ENCODE measurements at regions not wholly inside any gene's neighbourhood (a gene's known extent, or its start where the extent isn't known, plus 50 kb on each side); places are given as distances from the start of the nearest gene placed in this dataset.

DNA sequence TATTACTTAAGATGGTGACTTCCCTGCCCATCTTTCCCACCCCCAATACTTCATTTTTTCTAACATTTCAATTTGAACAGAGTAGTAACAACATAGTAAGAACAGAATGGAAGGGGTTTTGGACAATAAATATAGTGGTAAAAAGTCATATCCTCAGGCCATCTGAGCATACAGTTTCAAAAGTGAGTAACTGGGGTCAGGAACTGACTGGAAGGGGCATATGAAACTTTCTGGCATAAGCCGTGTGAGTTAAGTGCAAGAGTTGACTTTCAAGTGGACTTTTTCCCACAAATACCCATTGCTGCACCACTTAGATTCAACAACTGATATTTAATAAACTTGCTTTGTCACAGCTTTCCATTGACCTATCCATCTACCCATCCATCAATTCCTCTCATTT, 153.5 kb upstream of the IL12A start:
- no peak for DNase-seq

DNA sequence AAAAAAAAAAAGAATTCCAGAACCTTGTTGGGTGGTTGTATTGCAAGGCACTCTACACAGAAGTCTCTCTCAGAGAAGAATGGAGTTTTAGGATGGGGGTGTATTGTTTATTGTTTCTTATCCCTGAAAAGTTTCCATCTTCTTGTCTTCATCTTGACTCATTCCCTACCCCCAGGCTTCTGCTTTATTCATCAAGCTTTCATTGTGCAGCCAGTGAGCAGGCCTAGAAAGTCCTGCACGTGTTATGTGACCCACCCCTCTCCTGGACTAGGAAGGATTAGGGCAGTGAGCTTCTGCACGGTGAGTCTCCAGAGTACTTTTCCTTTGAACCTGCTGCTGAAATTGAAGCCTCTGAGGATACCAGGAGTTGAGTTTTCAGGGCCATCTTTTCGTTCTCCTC, 150.9 kb upstream of the IL12A start:
- no peak for DNase-seq

DNA sequence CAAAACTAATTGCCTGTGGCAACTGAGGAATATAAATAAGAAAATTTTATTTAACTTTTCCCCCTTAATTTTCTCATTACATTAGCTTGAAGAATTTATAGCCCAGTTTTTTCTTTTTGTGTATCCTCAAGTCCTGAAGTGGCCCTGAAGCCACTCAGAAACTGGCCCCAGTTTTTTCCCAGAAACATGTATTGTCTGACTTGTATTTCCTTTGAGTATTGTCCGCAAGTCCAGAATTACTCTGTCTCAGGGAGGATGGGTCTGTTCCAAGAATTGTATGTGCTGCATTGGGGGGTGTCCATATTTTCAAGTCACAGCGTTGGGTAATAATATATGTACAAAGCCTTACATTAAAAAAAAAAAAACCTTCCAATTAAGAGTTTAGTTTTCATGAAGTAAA, 149.7 kb upstream of the IL12A start:
- no peak for DNase-seq

DNA sequence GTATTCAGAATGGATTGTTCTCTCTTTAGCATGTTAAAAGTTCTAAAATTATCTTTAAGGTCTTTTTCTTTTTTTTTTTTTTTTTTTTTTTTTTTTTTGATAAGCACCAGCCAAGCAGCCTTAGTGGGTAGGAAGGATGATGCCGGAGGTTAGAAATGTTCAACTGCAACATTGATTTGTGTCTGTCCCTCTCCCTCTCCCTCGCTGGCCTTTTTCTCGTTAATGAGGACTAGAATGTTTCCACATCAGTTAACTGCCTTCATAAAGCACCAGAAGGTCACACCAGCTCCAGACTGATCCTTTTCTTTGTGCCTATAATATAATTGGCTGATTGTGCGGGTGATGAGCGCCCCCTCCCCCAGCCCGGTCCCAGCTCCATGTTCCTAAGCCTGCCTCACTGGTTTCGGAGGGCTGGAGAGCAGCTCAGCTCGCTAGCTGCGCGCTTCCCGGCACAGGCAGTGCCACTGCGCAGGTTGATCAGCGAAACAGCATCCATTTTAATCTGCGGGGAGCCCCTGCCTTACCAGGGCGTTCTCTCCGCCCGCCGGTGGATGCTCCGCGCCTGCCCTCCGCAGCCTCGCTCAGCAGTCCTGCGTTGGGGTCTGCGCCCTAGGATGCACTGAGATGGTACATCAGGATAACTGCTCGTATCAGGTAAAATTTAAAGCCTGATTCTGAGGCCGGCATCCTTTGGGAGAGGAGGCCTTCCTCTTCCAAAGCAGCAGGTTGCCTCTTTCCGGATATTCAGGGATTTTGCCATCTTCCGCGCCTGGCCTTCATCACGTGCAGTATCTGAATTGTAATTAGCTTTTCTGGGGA, 148.9 kb upstream of the IL12A start, which contains the start of gene SCHIP1:
Gene SCHIP1 (plus strand): TSS at position 301 of the 819 bp plus-strand sequence.
- no peak for DNase-seq

DNA sequence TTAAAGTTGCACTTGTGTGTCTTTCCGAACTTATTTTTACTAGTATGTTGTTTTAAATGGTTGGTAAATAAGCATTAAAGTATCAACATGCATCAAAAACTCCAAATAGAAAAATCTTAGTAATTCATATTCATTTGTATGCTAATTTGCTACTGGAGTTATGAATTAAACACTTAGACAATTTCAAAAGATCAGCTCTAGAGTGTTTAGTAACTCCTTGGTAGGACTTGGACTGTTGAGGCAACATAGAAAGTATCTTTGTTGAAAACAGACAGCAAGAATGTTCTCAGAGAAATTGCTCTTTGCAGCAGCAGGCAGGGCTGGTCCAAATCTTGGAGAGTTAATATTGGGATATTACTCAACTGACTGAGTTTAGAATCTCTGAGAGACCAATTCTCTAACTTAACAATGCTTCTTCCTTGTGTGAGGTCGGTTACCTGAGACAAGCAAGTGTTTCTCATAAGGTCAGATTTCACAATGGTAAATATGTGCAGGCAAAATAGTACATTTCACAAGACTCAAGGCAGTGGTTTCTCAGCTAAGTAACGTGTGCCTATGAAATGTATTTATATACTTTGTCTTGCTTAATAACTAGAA, 147.8 kb upstream of the IL12A start:
- no peak for DNase-seq

DNA sequence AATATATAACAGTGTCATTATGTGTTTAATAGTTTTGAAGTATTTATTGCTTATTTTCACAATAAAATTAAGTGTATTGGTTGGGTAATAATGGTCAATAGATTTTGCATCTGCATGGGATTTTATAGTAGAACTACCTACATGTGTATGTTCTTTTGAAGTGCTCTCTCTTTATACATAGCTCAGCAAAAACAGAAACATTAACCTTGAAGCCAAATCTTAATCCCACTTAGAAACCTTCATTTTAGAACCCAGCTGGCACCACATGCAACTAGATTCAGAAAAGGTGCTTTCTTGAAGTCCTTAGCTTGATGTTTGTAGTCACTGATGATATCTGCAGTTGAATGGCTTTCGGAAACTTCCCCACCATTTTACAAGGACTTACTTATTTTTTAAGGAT, 146.9 kb upstream of the IL12A start:
- no peak for DNase-seq

DNA sequence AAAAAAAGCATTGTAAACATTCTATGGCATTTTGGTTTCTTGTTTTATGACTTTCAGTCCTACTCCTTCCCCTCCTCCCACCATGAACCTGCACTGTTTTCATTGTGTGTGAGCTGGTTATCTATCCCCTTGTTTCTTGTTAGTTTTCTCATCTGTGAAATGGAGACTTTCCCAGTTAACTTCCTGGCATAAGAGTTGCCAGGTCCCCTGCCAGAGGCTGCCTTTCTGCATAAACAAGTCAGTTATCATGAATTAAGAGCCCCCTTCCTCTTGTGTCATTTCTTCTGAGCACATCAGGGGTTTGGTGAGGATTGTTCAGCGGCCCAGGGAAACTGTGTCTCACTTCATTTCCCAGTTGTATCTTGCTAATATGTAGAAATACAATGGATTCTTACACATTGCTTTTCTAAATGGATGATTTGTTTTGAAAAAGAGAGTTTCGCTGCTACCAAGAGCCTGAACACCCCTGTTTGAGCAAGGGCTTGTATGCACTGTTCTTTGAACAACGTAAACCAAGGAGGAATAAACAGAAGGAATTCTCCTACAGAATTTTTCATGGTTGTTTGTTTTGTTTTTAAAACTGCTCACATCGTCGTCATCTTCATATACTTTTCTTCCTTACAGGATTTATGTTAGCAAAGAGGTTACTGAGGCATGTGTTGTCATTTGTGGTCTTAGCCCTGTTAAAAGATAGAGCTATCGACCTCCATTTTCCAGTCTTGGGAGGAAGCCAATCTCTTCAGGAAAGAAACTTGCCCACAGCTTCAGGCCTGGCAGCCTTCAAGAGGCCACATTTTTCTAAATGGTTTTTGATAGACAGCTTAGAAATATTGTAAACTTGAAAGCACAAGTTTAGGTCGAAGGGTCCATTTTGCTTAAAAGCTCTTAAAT, 144.6 kb upstream of the IL12A start:
- no peak for DNase-seq

DNA sequence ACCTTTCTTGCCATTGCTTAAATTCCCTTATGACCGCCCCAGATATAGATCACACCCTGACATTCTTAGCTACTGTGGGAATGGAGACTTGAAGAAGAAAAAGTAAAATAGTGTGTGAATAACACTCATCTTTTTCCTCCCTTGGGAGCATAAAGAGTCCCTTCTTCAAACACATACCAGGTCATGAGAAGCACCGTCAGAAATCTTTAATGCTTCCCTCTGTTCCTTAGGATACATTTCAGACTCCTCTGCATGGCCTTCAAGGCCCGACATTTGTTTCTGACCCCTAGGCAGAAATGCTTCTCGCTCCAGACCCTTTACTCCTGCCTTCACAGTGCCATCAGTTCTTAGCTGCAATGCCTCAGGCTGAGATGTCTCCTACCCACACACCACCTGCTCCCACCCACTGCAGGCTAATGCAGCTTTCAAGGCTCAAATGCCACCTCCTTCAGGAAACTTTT, 143.8 kb upstream of the IL12A start:
- DNase-seq: no peak

DNA sequence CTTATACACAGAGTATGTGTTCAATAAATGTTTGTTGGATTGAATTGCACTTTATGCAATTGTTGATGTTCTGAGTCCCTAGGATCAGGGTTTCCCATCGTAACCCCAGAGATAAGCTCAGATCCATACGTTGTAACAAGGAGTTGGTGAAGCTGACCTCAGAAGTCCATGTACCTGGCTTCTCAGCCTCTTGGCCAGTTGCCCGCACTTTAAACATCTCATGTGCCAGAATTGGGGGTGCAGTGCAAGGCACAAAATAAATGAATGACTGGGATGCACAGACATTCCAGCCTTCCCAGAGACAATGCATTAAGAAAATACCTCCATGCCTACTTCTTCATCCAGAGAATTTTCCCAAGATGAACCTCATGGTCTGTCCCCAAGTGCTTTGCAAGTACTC, 142.9 kb upstream of the IL12A start:
- DNase-seq: no peak

DNA sequence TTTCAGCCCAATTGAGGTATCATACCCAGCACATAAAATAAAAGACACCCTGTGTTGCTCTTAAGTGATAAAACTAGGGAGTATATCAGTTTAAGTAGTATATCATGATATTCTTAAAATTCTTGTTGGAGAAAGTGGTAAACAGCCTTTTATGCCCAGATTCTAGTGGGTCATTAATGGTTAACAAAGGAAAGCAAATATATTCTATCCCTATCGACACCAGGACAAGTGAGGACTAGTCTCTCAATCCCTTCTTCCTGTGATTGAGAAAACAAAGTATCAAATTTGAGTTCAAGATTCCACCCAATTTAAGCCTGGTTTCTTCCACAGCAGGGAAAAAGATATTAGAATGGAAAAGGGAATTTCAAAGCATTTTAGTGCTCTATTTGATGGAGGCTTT, 142.4 kb upstream of the IL12A start:
- DNase-seq: no peak

DNA sequence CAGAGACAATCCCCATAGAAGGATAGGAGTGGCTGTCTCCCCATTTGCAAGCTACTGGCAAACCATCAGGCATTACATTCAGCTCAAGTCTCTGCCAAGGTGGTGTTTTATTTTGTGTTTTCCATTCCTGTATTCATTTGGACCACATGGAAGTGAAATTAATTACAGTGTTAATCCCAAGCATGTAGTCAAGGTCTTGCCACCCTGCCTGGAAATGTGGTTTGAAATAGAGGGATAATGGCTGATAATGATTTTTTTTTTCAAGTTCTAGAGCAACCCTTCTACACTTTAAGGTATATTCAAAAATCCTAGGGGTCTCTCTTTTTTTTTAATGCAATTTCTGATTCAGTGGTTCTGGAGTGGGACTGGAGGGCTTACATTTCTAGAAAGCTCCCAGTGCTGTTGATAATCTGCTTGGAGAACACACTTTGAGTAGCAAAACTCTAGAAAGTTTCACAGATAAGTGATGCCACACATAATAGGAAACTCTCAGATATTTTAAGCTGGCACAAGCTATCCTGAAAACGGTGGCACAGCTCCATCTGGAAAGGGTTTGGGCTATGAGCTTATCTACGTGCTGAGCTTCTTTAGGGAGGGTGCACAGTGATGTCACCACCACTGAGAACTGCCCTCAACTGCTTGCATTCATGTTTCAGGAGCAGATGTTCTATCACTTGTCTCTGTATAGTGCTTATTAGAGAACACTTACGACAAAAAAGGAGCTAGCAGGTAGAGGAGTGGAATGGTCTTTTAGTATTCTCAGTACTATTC, 140.1 kb upstream of the IL12A start:
- DNase-seq: no peak

DNA sequence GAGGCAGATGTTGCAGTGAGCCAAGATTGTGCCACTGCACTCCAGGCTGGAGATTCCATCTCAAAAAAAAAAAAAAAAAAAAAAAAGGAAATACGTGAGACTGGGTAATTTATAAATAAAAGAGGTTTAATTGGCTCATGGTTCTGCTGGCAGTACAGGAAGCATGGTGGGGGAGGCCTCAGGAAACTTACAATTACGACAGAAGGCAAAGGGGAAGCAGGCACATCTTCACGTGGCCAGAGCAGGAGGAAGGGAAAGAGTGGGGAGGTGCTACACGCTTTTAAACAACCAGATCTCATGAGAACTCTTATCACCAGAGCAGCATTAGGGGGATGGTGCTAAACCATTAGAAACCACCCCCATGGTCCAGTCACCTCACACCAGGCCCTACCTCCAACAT, 138.2 kb upstream of the IL12A start:
- no peak for DNase-seq

DNA sequence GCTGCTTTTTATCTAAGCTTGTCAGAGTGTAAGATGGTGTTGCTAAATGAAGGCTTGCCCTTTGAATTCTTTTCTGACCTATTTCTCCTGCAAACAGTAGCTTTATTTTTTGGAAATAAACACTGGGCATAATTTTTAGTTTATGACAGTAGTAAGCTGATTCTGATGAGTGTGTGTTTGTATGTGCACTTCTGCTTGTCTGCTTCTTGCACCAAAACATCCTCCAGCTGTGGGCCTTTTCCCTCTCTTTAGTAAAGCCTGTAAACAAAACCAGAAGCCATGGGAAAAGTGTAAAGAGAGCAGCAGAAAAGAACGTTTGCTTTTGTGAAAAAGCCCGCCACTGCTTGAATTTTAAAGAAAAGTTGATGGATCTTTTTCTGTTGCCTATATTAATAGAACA, 136.4 kb upstream of the IL12A start:
- DNase-seq: no peak

DNA sequence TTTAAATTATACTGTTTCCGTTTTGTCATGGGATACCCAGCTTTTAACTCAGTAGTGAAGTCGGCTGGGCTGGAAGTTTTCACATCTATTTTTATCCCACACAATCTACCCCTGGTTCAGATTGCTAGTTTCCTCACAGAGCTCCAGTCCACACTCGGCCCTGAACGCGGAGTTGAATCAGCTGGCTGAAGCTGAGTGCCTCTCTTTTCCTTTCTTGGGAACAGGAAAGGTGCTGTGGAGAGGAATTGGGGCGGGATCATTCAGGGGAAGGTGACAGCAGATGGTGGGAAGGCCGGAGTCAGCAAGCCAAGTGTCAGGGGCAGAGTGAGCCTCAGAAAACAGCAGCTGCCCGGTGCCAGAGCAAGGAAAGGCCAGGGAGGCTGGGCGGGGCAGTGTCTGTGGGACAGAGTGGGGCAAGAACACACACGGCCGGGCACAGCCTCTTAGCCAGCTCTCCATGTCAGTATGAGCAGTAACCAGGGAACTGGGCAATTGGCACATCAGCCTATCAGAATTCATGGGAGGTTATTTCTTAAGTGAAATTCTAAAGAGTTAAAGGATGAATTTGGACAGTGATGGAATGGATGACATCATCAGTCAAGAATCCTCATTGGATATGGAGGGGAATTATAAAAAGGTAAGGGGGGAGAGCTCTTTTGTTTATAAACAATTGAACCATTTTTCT, 135.7 kb upstream of the IL12A start:
- DNase-seq: no peak

DNA sequence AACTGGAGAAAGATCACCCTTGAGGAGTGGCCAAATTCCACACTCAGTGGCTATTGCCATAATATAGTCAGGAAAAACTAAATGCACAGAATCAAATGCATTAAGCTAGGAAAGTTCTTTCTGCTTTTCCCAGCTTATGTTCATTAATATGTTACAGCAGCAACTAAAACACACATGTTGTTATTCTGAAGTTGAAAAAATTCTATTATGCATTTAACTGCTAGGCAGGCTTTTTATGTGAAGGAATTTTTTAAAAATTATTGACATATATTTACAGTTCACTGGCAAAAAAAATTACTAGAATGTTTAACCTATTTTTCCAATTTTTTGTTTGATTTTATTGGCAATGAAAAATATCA, 135.2 kb upstream of the IL12A start:
- DNase-seq: no peak

DNA sequence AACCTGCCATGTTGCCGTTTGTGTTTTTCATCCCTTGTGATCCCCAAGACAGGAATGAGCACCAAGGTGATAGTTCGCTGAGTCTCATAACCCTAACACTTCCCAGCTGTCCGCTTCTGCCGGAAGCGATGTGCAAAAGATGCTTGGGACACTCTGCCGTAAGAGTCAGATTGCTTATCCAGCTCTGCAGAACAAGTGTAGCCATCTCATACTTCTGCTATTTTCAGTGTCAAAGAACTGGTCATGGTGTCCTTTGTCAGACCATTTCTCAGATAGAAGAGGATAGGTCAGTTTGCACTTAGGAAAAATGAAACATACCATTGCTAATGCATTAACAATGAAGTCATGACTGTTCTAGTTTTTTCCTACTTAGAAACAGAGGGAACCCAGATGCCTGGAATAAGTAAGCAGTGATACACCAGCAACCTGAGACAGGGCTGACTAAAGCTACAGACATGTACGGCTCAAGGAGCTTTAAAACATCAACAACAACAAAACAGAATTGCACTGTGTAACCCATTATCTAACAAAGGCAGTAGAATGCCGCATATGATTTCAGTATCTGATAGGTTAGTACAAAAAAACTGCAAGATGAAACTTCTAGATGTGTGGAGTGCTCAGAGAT, 134.0 kb upstream of the IL12A start:
- DNase-seq: no peak

DNA sequence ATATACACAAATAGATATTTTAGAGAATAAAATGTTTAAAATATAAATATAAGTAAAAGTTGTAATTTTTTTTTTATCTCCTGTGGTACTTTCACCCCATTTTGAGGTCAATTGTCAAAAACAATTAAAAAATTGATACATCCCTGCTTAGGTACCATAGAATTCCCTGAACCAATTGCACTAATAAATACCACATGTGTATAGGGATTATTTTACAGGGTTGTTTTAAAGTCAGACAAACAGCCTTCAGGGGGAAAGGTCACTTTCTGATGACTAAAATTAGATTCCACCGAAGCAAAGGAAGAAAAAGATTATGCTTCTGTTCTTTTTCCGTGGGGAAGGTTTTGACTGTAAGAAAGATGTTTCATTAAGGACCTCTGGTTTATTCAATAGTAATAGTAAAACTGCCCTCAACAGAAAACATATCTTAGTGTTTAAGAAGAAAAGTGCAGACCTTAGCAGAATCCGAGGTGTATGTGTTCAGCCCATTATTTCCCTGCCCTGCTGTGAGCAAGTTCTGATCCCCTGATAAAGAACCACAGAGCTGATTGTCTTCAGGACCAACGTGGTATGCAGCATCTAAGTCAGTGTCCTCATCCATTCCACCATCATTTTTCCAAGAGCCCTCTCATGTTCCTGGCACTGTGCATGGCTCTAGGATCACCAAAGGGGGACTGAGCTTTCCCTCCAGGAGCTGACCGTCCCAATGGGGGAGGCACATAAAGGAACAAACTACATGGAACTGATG, 132.9 kb upstream of the IL12A start:
- no peak for DNase-seq

DNA sequence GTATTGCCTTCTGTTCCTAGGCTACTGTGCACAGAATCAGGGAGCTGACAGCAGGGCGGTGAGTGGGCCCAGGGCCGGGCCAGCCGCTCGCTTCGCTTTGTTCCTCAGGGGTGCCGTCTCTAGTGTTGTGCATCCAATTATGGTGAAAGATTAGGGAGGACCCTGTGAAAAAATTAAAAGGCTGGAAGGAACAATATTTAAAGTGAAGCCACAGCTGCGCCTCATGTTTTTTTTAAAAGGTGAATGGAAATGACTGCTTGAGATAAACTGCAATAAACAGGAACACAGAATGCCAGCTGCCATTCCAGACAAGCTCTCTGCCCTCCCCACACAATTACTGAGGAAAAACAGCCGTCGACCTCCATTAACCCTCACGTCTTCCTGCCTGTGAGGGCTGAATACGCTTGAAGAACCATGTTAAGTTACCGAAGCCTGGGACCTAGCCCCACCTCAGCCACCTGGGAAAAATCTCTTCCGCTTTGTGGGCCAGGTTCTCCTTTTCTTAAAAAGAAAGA, 132.0 kb upstream of the IL12A start:
- no peak for DNase-seq

DNA sequence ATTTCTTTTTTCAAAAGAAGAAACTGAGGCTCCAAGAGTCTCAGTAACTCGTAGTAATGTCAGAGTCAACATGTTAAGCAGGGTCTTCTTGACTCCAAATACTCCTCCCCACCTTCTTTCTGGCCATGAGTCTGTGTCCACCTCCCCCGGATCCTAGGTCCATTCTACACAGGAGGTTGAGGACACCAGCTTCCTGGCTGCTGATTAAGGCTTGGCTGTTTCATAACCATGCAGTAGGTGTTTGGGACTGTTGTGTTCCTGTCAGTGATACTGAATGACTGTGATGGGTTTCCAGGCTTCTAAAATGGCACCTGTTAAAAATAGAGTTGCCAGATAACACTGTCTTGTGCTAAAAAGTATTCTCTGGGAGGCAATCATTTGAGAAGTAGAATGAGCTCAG, 130.8 kb upstream of the IL12A start:
- DNase-seq: no peak

DNA sequence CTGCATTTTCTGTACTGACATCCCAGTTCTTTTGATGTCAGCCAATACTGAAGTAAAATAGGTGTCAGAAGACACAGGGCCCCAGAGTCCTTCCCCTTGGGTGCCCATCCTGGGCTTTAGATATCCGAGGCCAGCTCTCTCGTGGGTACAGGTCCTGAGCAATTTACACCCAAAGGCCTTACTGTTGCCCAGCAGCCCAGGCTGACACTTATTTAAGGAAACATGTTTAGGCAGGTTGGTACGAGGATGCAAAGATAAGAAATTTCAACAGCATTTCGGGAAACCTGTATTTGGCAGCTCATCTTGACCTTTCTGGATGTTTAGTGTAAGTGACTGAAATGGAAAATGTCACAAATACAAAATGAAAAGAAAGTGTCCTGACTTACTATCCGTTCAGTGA, 130.0 kb upstream of the IL12A start:
- no peak for DNase-seq

DNA sequence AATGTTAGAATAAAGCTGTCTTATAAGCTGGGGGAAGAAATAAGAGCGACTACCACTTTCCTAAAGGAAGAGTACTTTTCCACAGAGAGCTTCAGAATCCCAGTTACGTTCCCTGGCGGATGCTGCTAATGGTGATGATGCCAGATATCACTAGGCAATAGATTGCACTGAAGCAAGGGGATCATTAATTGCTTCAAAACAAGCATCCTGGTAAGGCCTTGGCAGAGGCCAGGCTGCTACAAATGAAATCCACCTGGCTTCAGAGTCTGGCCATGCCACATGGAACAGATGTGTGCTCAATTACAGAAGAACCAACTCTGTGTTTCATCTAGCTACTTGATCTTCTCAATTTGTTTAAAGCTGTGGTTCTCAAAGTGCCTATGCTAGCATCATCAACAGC, 129.2 kb upstream of the IL12A start:
- no peak for DNase-seq
